Left ventricle myocardium inferior (tissue), 1 donor: ENCODE measurements at regions not wholly inside any gene's neighbourhood (a gene's known extent, or its start where the extent isn't known, plus 50 kb on each side); places are given as distances from the start of the nearest gene placed in this dataset.

Experiments used
- DNase-seq: peaks from one replicate; pipeline ENCODE4 v3.0.0-alpha.2; 2020
- H3K27ac ChIP-seq: fragments of 200-600 bp; replicated peaks from 2 replicates; pipeline ENCODE4 v1.8.0; 2021
- H3K27me3 ChIP-seq: fragments of 200-600 bp; 2 replicates; pipeline ENCODE4 v1.8.0; 2021; ENCODE audit warnings: low read depth
- H3K36me3 ChIP-seq: fragments of 200-600 bp; 2 replicates; pipeline ENCODE4 v1.8.0; 2021
- H3K4me1 ChIP-seq: fragments of 200-600 bp; 2 replicates; pipeline ENCODE4 v1.8.0; 2021
- H3K4me3 ChIP-seq: fragments of 200-600 bp; 2 replicates; pipeline ENCODE4 v1.8.0; 2021; ENCODE audit warnings: mild to moderate bottlenecking, moderate library complexity
- H3K9me3 ChIP-seq: fragments of 200-600 bp; replicated peaks from 2 replicates; pipeline ENCODE4 v1.8.0; 2021
- CTCF ChIP-seq: fragments of 200-600 bp; IDR thresholded peaks from 2 replicates; pipeline ENCODE4 v1.8.0; 2021; ENCODE audit warnings: antibody characterized with exemption, mild to moderate bottlenecking, borderline replicate concordance
- intact Hi-C: fragments of 100-400 bp; cut with micrococcal nuclease; formaldehyde crosslinking; loops from one replicate; pipeline ENCODE4 v1.11.0; 2022
- donor health status: DM: no; HTN: yes; CAD: no; lungs with severe emphysema.

DNA sequence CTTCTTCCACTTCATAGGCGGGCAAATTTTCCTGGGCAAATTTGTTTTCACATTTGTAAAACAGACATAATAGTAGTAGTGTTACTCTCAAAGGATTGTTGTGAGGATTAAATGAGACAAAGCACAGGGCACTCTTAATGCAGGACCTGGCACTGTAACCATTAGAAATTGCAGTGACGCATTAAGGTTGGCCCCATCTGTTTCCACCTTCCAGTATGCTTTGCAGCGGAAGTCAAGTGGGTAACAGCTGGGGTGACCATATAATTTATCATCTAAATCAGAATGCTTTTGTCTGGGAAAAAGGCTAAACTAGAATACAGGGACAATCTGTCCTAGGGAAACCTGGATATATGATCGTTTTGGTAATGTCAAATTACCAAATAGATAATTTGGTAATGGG lies 132.5 kb upstream of the CACHD1 start:
- intact Hi-C loops: no loop called here
- H3K27ac ChIP-seq: no peak overlapping the region
- TF ChIP-seq CTCF: no peak

GRCh38 chr1:64337926-64338325 lies 132.0 kb upstream of the CACHD1 start:
- Histone ChIP-seq H3K27me3 (no peaks in the 10 kb centered on the region), H3K4me1 (no peaks in the 10 kb centered on the region), H3K27ac (no peak overlapping the region), H3K36me3 (no peaks in the 10 kb centered on the region), H3K4me3 (no peak overlapping the region), H3K9me3 (no peaks in the 10 kb centered on the region)
- TF ChIP-seq CTCF: no peak
- DNase-seq: no peak
- intact Hi-C loops: no loop called here

More for the DNA sequence above, 132.5 kb upstream of the CACHD1 start:
- Histone ChIP-seq H3K9me3 (no peaks in the 10 kb centered on the region), H3K4me1 (no peaks in the 10 kb centered on the region), H3K4me3 (no peak overlapping the region), H3K36me3 (no peaks in the 10 kb centered on the region), H3K27me3 (no peaks in the 10 kb centered on the region)
- DNase-seq: no peak

- H3K9me3 ChIP-seq: no peaks in the 10 kb centered on the region
- no peak overlapping the region for H3K4me3 ChIP-seq
- H3K27ac ChIP-seq: no peak overlapping the region
- no peaks in the 10 kb centered on the region for H3K36me3 ChIP-seq
- intact Hi-C loops: no loop called here
- H3K27me3 ChIP-seq: no peaks in the 10 kb centered on the region
- no peak for TF ChIP-seq CTCF
- H3K4me1 ChIP-seq: no peaks in the 10 kb centered on the region
- no peak for DNase-seq
Observed at GRCh38 chr1:64340361-64340760, 129.6 kb upstream of the CACHD1 start.

DNA sequence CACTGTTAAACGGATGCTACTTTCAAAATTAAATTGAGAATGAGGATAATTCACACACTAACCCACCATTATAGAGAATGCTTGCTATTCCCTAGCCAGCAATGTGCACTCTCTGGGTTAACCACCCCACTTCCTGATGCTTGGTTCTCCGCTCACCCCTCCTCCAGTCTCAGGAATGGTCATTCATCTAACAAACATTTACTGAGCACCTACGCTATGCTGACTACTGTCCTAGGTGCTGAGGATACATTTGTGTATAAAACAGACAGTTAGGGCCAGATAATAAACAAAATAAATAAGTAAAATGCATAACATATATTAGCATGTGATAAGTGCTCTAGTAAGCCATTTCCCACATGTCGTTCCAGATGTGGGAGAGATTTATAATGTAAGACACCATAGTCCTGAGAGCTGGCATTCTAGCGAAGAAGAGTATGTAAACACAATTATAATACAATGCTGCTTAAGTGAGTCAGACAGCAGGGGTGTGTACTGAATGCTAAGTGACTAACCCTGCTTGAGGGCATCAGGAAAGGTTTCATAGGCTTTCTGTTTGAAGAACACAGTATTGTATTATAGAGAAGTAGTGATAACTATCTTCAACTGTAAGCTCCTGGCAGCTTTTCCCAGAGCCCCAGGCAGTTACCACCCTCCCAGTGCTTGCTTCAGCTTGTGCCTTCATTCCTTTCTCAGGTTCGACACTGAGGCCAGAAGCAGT lies 126.7 kb upstream of the CACHD1 start:
- intact Hi-C loops: no loop called here
- Histone ChIP-seq H3K4me1 (no peaks in the 10 kb centered on the region), H3K4me3 (no peak overlapping the region), H3K27ac (no peak overlapping the region), H3K9me3 (no peaks in the 10 kb centered on the region), H3K36me3 (no peaks in the 10 kb centered on the region), H3K27me3 (no peaks in the 10 kb centered on the region)
- no peak for DNase-seq
- TF ChIP-seq CTCF: no peak

DNA sequence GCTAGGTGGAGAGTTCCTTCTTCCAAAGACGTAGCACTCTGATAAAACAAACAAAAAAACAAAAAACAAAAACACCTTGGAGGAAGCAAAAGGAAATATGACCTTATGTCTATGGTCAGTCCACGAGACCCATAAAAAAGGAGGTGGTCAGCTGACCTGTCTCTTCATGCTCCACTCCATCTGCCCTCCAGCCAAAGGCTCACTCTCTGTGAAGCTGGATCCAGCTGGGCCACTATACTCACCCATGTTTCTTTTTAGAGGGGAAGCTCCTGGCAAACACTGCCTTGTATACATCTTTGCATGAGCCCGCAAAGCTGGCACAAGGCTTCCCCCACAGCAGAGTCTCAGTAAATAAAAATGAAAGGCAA lies 126.1 kb upstream of the CACHD1 start:
- H3K9me3 ChIP-seq: no peaks in the 10 kb centered on the region
- no peak for TF ChIP-seq CTCF
- no peak for DNase-seq
- no peak overlapping the region for H3K27ac ChIP-seq
- H3K4me3 ChIP-seq: no peak overlapping the region
- H3K4me1 ChIP-seq: no peaks in the 10 kb centered on the region
- intact Hi-C loops: no loop called here
- no peaks in the 10 kb centered on the region for H3K36me3 ChIP-seq
- H3K27me3 ChIP-seq: no peaks in the 10 kb centered on the region
